ENCODE measurements at regions not wholly inside any gene's neighbourhood (a gene's known extent, or its start where the extent isn't known, plus 50 kb on each side); places are given as distances from the start of the nearest gene placed in this dataset.

DNA sequence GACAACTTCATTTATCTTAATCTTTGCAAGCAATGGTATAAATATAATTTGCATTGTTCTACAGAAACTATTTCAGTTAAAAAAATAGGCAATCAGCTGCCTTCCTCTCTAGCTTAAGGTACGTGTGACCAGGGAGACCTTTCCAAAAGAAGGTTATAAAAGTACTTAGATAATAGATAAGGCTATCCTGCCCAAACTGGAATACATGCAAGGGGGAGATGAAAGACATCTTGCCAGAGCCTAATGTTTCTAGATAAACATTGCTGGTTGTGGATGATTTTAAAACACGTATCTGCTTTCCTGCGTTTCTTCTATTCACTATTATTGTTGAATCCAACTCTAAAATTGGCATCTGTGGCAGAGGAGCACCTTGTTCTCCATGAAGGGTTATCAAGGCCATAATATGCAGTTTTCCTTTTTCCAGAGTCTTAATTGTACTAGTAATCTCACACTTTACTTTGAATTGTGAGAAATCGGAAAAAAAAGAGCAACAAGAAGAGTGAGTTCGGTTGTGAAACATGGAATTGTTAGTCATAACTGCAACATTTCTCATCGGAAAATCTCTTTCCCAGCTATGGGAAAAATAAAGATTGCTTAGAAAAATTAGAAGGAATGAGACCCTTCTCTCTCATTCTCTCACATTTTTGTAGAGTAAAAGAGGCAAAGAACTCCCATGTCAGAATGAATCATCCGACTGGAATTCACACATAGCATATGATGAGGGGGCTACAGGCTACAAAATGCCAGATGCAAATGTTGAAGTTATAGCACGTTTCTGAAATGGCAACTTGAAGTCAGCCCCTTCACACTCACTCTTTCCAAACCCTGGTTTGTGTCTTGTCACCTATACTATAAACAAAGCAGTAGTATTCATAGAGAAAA, 936.1 kb upstream of the NR2F2 start:
- no peak overlapping the region for H3K9ac ChIP-seq

DNA sequence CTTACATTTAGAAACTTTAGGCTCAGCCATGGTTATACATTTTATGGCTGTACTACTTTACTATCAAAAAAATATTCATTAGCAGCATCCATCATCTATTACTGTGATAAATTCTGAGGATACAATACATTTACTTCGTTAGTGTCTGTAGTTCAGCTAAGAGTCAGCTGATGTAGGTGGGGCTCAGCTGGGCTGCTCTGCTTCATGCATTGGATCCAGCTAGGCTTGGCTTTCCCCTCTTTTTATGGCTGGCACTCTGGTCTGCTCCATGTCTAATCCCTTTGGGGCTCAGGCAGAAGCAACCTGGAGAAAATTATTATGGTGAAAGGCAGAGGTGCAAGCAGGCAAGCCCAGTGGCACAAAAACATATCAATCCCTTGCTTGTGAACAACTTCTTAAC, 930.1 kb upstream of the NR2F2 start:
- H3K36me3 ChIP-seq (ENCODE audit: low read depth) = no peaks in the 10 kb centered on the region
- TF ChIP-seq EZH2 (IDR thresholded peaks at IDR 0.05; ENCODE audit: insufficient read depth, poor library complexity, severe bottlenecking) = no peak
- TF ChIP-seq EZH2phosphoT487 (IDR thresholded peaks at IDR 0.05; ENCODE audit: insufficient read depth, low read depth) = no peak

More for the DNA sequence above, 936.1 kb upstream of the NR2F2 start:
- Histone ChIP-seq H2AFZ (peak overlapping the region; percentile 13; the same call in 1 of the 2 replicates), H3K36me3 (ENCODE audit: low read depth) (no peaks in the 10 kb centered on the region), H3K4me2 (ENCODE audit: unreplicated experiment) (peak overlapping the region; percentile 41), H3K9me2 (ENCODE audit: insufficient read depth) (no peaks in the 10 kb centered on the region), H3F3A (ENCODE audit: insufficient read depth) (no peaks in the 10 kb centered on the region; the same call in 1 of the 2 replicates), H3K9me3 (ENCODE audit: low read depth) (no peaks in the 10 kb centered on the region), H3K4me1 (ENCODE audit: insufficient read depth) (peaks cover 11% of the 10 kb centered on the region; the same call in 1 of the 2 replicates), H3K4me3 (0 out of 2 replicates have a peak overlapping the region, but pooled peaks have one; percentile 27), H3K27me3 (replicated peaks; ENCODE audit: insufficient read depth) (no peaks in the 10 kb centered on the region), H4K20me1 (ENCODE audit: insufficient read depth) (no peaks in the 10 kb centered on the region), H3K27ac (no peak overlapping the region), H3K79me2 (ENCODE audit: insufficient read depth) (no peaks in the 10 kb centered on the region)
- 26 to 31% methylated on average over 8 of the region's 8 CpGs for WGBS, 2 experiments (ENCODE audit: low coverage in 1 of 2, low lambda C conversion rate in 2 of 2, missing lambda C conversion rate in 2 of 2)
- no peak for TF ChIP-seq EZH2 (IDR thresholded peaks at IDR 0.05; ENCODE audit: insufficient read depth, poor library complexity, severe bottlenecking)
- TF ChIP-seq EZH2phosphoT487 (IDR thresholded peaks at IDR 0.05; ENCODE audit: insufficient read depth, low read depth) = no peak
- DNase-seq = peak; percentile 44
- in situ Hi-C loops (cut with MboI) = no loop called here

DNA sequence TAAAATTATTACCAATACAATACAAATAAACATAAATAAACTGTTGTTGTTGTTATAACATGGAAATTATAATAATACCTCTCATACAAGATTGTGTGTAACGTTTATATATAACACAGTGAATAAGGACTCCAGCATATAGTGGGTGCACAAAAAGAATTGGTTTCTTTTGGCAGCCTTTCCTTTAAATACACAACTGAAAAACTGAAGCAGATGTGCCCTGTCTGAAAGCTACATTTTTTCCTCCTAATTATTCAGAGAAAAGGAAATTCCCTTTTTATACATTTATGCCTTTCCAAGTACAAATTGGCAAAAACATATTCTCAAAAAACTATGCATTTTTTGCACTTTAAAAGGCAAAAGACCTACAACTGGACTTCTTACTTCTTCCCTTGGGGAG, 928.9 kb upstream of the NR2F2 start:
- H2AFZ ChIP-seq = no peak overlapping the region
- WGBS, 2 experiments (ENCODE audit: low coverage in 1 of 2, low lambda C conversion rate in 2 of 2, missing lambda C conversion rate in 2 of 2) = 14 to 25% methylated on average over 1 of the region's 1 CpG
- H4K20me1 ChIP-seq (ENCODE audit: insufficient read depth) = no peaks in the 10 kb centered on the region
- no peak for DNase-seq
- H3K4me1 ChIP-seq (ENCODE audit: insufficient read depth) = peaks cover 6% of the 10 kb centered on the region; the same call in 1 of the 2 replicates
- H3K4me3 ChIP-seq = no peak overlapping the region
- H3K9me2 ChIP-seq (ENCODE audit: insufficient read depth) = no peaks in the 10 kb centered on the region
- no peak overlapping the region for H3K4me2 ChIP-seq (ENCODE audit: unreplicated experiment)
- H3K9me3 ChIP-seq (ENCODE audit: low read depth) = no peaks in the 10 kb centered on the region
- TF ChIP-seq EZH2 (IDR thresholded peaks at IDR 0.05; ENCODE audit: insufficient read depth, poor library complexity, severe bottlenecking) = no peak
- TF ChIP-seq EZH2phosphoT487 (IDR thresholded peaks at IDR 0.05; ENCODE audit: insufficient read depth, low read depth) = no peak
- H3K9ac ChIP-seq = no peak overlapping the region
- H3K27ac ChIP-seq = no peak overlapping the region
- H3K79me2 ChIP-seq (ENCODE audit: insufficient read depth) = no peaks in the 10 kb centered on the region
- no peaks in the 10 kb centered on the region for H3K36me3 ChIP-seq (ENCODE audit: low read depth)
- H3K27me3 ChIP-seq (replicated peaks; ENCODE audit: insufficient read depth) = no peaks in the 10 kb centered on the region
- in situ Hi-C loops (cut with MboI) = no loop called here
- no peaks in the 10 kb centered on the region for H3F3A ChIP-seq (ENCODE audit: insufficient read depth)

More for the DNA sequence above, 930.1 kb upstream of the NR2F2 start:
- Histone ChIP-seq H3K4me1 (ENCODE audit: insufficient read depth) (peaks cover under 1% of the 10 kb centered on the region; the same call in 1 of the 2 replicates), H3K9ac (no peak overlapping the region), H4K20me1 (ENCODE audit: insufficient read depth) (no peaks in the 10 kb centered on the region), H3K79me2 (ENCODE audit: insufficient read depth) (no peaks in the 10 kb centered on the region), H3K27ac (no peak overlapping the region), H3F3A (ENCODE audit: insufficient read depth) (no peaks in the 10 kb centered on the region), H3K9me3 (ENCODE audit: low read depth) (no peaks in the 10 kb centered on the region), H3K4me2 (ENCODE audit: unreplicated experiment) (no peak overlapping the region), H3K9me2 (ENCODE audit: insufficient read depth) (no peaks in the 10 kb centered on the region), H2AFZ (no peak overlapping the region), H3K4me3 (no peak overlapping the region), H3K27me3 (replicated peaks; ENCODE audit: insufficient read depth) (no peaks in the 10 kb centered on the region)
- DNase-seq = no peak
- WGBS, 2 experiments (ENCODE audit: low coverage in 1 of 2, low lambda C conversion rate in 2 of 2, missing lambda C conversion rate in 2 of 2) = 15 to 21% methylated on average over 1 of the region's 1 CpG
- in situ Hi-C loops (cut with MboI) = no loop called here

DNA sequence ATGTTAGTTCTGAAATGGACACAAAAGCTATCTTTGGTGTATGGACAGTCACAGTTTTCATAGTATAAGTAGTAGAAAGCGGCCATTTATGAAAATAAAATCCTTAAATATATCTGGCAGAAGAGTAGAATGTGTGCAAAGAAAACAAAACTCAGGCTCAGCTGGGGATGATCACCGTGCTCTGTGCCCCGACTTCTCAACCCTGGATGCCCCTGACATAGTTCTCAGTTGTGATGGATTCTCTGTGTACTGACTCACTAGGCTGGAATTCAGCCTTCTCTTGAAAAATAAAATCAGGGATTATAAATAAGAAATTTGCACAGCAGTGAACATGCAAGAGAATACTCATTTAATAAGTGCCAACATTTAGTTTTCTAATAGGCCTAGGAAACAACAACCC, 925.1 kb upstream of the NR2F2 start:
- Histone ChIP-seq H3K9me3 (ENCODE audit: low read depth) (no peaks in the 10 kb centered on the region), H3K9ac (no peak overlapping the region), H4K20me1 (ENCODE audit: insufficient read depth) (no peaks in the 10 kb centered on the region), H3K27ac (no peak overlapping the region), H3K79me2 (ENCODE audit: insufficient read depth) (no peaks in the 10 kb centered on the region), H3K9me2 (ENCODE audit: insufficient read depth) (no peaks in the 10 kb centered on the region), H3K4me3 (no peak overlapping the region), H3K4me2 (ENCODE audit: unreplicated experiment) (no peak overlapping the region), H3K27me3 (replicated peaks; ENCODE audit: insufficient read depth) (no peaks in the 10 kb centered on the region), H3K4me1 (ENCODE audit: insufficient read depth) (peaks cover 6% of the 10 kb centered on the region; the same call in 1 of the 2 replicates), H2AFZ (no peak overlapping the region), H3F3A (ENCODE audit: insufficient read depth) (no peaks in the 10 kb centered on the region), H3K36me3 (ENCODE audit: low read depth) (no peaks in the 10 kb centered on the region)
- DNase-seq = peak; percentile 29
- in situ Hi-C loops (cut with MboI) = no loop called here
- 41 to 42% methylated on average over 3 of the region's 3 CpGs for WGBS, 2 experiments (ENCODE audit: low coverage in 1 of 2, low lambda C conversion rate in 2 of 2, missing lambda C conversion rate in 2 of 2)
- no peak for TF ChIP-seq EZH2 (IDR thresholded peaks at IDR 0.05; ENCODE audit: insufficient read depth, poor library complexity, severe bottlenecking)
- TF ChIP-seq EZH2phosphoT487 (IDR thresholded peaks at IDR 0.05; ENCODE audit: insufficient read depth, low read depth) = no peak

All from GM23248 (cell line).